Heart right ventricle (tissue), 16 donors: ENCODE measurements at regions not wholly inside any gene's neighbourhood (a gene's known extent, or its start where the extent isn't known, plus 50 kb on each side); places are given as distances from the start of the nearest gene placed in this dataset.

Source experiments
- ATAC-seq, 8 donors: fragments of 200-7000 bp; cut with Tn5 transposase; one replicate each; pipeline ENCODE4 v1.9.1; 2020; ENCODE audit warnings: mild to moderate bottlenecking in 8 of 8, moderate library complexity in 8 of 8, moderate number of reproducible peaks in 1 of 8
- DNase-seq, 2 donors: peaks; one replicate each; pipeline ENCODE4 v3.0.0-alpha.2; 2020
- H3K27ac ChIP-seq, 10 donors: fragments of 200-600 bp; sonication (generic) in 2 of 10; one replicate each; pipeline versions ENCODE4 v1.5.0 to v1.8.0; 2020 to 2022; ENCODE audit warnings: mild to moderate bottlenecking in 3 of 10
- H3K27me3 ChIP-seq, 7 donors: fragments of 200-600 bp; one replicate each; pipeline ENCODE4 v1.8.0; 2021 to 2022; ENCODE audit warnings: mild to moderate bottlenecking in 2 of 7
- H3K36me3 ChIP-seq, 9 donors: fragments of 200-600 bp; sonication (generic) in 1 of 9; one replicate each; pipeline versions ENCODE4 v1.5.0 to v1.8.0; 2020 to 2022; ENCODE audit warnings: mild to moderate bottlenecking in 2 of 9
- H3K4me1 ChIP-seq, 9 donors: fragments of 200-600 bp; sonication (generic) in 1 of 9; one replicate each; pipeline versions ENCODE4 v1.5.0 to v1.8.0; 2020 to 2022; ENCODE audit warnings: mild to moderate bottlenecking in 4 of 9
- H3K4me3 ChIP-seq, 10 donors: fragments of 200-600 bp; sonication (generic) in 2 of 10; one replicate each; pipeline versions ENCODE4 v1.5.0 to v1.8.0; 2020 to 2022; ENCODE audit warnings: mild to moderate bottlenecking in 7 of 10, moderate library complexity in 2 of 10
- H3K9me3 ChIP-seq, 11 donors: fragments of 200-600 bp in 10 of 11; sonication (generic) in 2 of 11; one replicate each; pipeline versions ENCODE4 v1.5.0 to v1.8.0; 2013 to 2022; ENCODE audit warnings: mild to moderate bottlenecking in 2 of 11, control low read depth in 1 of 11, moderate library complexity in 1 of 11
- WGBS, 2 donors: extraction: QIAGEN DNeasy Blood & Tissue Kit; methylation state at CpG; one replicate each; pipeline ENCODE4 v1.1.7; 2013; ENCODE audit warnings: inconsistent platforms in 1 of 2; 5-methylcytosine and 5-hydroxymethylcytosine counted together
- intact Hi-C, 10 donors: fragments of 100-400 bp; cut with DNase I; formaldehyde crosslinking; loops; one replicate each; pipeline versions ENCODE4 v1.11.1 to v1.14.2; 2022
- TF ChIP-seq, protein P1 (sequence below), 9 donors: fragments of 200-600 bp; sonication (generic) in 2 of 9; IDR thresholded peaks; one replicate each; pipeline versions ENCODE4 v1.5.0 to v1.8.0; 2021 to 2022; ENCODE audit warnings: antibody characterized with exemption in 9 of 9, mild to moderate bottlenecking in 5 of 9, moderate library complexity in 1 of 9
- donor health status: Arrhythmogenic right ventricular cardiomyopathy.
- donor health status: ischemic (EF 13 %, LVEDD 7.1; RV severe dilation, severe dysfunction).
- donor health status: healthy with polysubstance abuse.
- donor health status: DM: no; HTN: yes; CAD: no.
- donor health status: DM: no; HTN: no; CAD: no.
- donor health status: ischemic (EF 25% LVEDD 6.9; RV normal size, moderate dysfunction).
- donor health status: ischemic (EF 25% LVEDD 5.7; RV mildly dilated, moderate dysfunction).
- donor health status: healthy.
- donor health status: DM: yes; HTN: yes; CAD: no.
- donor health status: Ischemic cardiomyopathy.
- donor health status: ischemic (EF 35%, LVEDD 5.7; RV mildly dilated, moderate dysfunction).
- donor health status: nonischemic (EF 11% LVEDD 7.7; RV severe dilation, severe dysfunction).
- donor health status: DM: yes; HTN: yes; CAD: no.
- donor health status: PGD.
- donor health status: ischemic (EF 29% LVEDD 5.4; RV normal size, mild dysfunction).
- donor health status: nonischemic (EF 23%, LVEDD 6.1; RV moderate dilation, normal function).

DNA sequence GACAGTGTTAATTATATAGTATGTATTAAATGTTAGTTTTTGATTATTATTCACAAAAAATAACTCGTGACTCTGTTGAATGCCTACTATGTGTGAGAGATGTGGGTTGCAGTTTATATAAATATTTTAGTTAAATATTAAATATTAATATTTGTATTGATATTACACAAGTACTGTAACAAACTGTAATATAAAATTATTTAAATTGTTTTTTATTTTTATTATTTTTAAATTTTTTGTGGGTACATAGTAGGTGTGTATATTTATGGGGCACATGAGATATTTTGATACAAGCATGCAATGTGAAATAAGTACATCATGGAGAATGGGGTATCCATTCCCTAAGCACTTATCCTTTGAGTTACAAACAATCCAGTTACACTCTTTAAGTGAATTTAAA, 196.1 kb upstream of the ZNF717 start:
- intact Hi-C loops, result no loop called here
- DNase-seq, result no peak
- Histone ChIP-seq H3K27me3 (no peaks in the 10 kb centered on the region), H3K36me3 (no peaks in the 10 kb centered on the region), H3K9me3 (peaks cover 0 to 8% (median 0%) of the 10 kb centered on the region in 11 donors), H3K4me3 (no peak overlapping the region), H3K27ac (no peak overlapping the region), H3K4me1 (no peaks in the 10 kb centered on the region)
- no peak for ATAC-seq
- TF ChIP-seq, protein P1, sequence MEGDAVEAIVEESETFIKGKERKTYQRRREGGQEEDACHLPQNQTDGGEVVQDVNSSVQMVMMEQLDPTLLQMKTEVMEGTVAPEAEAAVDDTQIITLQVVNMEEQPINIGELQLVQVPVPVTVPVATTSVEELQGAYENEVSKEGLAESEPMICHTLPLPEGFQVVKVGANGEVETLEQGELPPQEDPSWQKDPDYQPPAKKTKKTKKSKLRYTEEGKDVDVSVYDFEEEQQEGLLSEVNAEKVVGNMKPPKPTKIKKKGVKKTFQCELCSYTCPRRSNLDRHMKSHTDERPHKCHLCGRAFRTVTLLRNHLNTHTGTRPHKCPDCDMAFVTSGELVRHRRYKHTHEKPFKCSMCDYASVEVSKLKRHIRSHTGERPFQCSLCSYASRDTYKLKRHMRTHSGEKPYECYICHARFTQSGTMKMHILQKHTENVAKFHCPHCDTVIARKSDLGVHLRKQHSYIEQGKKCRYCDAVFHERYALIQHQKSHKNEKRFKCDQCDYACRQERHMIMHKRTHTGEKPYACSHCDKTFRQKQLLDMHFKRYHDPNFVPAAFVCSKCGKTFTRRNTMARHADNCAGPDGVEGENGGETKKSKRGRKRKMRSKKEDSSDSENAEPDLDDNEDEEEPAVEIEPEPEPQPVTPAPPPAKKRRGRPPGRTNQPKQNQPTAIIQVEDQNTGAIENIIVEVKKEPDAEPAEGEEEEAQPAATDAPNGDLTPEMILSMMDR (IDR thresholded peaks at IDR 0.05), result no peak
- 69 to 72% methylated on average over 1 of the region's 1 CpG for WGBS, 2 donors

DNA sequence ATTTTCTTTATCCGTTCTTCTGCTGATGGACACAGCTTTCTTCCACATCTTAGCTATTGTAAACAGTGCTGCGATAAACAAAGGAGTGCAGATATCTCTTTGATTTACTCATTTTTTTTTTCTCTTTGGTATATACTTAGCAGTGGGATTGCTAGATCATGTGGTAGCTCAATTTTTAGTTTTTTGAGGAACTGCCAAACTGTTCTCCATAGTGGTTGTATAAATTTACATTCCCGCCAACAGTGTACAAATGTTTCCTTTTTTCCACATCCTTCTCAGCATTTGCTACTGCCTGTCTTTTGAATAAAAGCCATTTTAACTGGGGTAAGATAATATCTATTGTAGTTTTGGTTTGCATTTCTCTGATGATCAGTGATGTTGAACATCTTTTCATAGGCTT, 196.8 kb upstream of the ZNF717 start:
- DNase-seq (no peak), ATAC-seq (no peak)
- WGBS, 2 donors, result 89 to 92% methylated on average over 3 of the region's 3 CpGs
- H3K9me3 ChIP-seq, result peaks cover 0 to 12% (median 0%) of the 10 kb centered on the region in 11 donors
- H3K4me3 ChIP-seq, result no peak overlapping the region
- intact Hi-C loops, result no loop called here
- no peaks in the 10 kb centered on the region for H3K36me3 ChIP-seq
- no peaks in the 10 kb centered on the region for H3K4me1 ChIP-seq
- TF ChIP-seq, protein P1 (IDR thresholded peaks at IDR 0.05), result no peak
- H3K27ac ChIP-seq, result no peak overlapping the region
- no peaks in the 10 kb centered on the region for H3K27me3 ChIP-seq

DNA sequence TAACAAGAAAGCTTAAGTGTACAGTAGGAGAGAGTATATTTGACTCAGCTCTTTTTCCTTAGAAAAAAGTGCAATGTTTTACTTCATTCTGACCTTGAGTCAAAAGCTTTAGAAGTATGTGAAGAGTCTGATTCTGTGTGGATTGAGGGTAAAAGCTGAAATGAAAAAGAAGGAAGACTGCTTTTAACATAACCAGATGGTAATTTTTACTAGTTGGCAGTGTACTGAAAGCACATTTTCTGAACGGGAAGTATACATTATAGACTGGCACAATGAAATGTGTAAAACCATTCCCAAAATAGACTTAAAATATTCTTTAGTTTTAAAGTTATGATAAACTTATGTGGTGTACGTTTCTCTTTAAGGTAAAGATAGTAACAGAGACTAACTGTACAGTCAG, 197.8 kb upstream of the ZNF717 start:
- H3K9me3 ChIP-seq, result peaks cover 0 to 16% (median 0%) of the 10 kb centered on the region in 11 donors
- H3K27me3 ChIP-seq, result no peaks in the 10 kb centered on the region
- H3K4me3 ChIP-seq, result no peak overlapping the region
- DNase-seq (no peak), ATAC-seq (no peak)
- TF ChIP-seq, protein P1 (IDR thresholded peaks at IDR 0.05), result no peak
- no peak overlapping the region for H3K27ac ChIP-seq
- intact Hi-C loops, result no loop called here
- H3K36me3 ChIP-seq, result no peaks in the 10 kb centered on the region
- 38 to 57% methylated on average over 2 of the region's 2 CpGs for WGBS, 2 donors
- no peaks in the 10 kb centered on the region for H3K4me1 ChIP-seq

DNA sequence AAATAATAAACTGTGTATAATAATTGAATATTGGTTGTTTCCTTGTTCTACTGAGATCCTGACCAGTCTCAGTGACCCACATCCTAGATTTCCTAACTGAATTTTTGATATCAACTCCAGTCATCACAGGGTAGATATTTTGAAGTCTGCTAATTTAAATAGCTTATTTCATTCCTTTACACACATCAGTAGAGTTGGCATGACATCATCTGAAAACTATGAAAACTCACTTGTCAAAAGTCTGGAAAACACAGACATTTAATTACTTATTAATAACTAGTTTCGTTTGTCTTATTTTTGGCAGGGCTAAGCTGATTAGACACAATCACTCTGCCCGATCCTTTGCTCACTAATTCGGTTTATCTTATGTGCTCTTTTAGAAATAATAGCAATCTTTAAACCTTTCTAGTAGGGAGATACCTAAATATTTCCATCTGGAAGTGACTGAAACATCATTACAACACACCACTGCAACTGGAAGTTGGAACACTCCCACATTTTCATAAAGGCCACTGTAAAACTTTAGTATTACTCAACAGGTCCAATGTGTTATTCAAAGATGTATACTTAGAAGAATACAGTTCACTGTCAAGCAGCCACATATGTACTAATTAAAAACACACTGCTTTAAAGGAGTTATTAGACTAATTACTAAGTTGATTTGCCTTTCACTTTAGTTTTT, 198.4 kb upstream of the ZNF717 start:
- intact Hi-C loops, result no loop called here
- H3K9me3 ChIP-seq, result peaks cover 0 to 20% (median 0%) of the 10 kb centered on the region in 11 donors
- WGBS, 2 donors, result 48 to 54% methylated on average over 3 of the region's 3 CpGs
- DNase-seq, result no peak
- H3K36me3 ChIP-seq, result no peaks in the 10 kb centered on the region
- no peak overlapping the region for H3K4me3 ChIP-seq
- H3K27ac ChIP-seq, result no peak overlapping the region
- H3K27me3 ChIP-seq, result no peaks in the 10 kb centered on the region
- TF ChIP-seq, protein P1 (IDR thresholded peaks at IDR 0.05), result no peak
- no peaks in the 10 kb centered on the region for H3K4me1 ChIP-seq
- no peak for ATAC-seq
